Neural progenitor cell (in vitro differentiated cells): ENCODE measurements at regions not wholly inside any gene's neighbourhood (a gene's known extent, or its start where the extent isn't known, plus 50 kb on each side); places are given as distances from the start of the nearest gene placed in this dataset.

Experiments
- CTCF ChIP-seq: fragments of 200-600 bp; sonication (generic); IDR thresholded peaks from 2 replicates; pipeline ENCODE4 v1.5.1; 2017; ENCODE audit warnings: antibody characterized with exemption, mild to moderate bottlenecking
- EZH2 ChIP-seq: fragments of 200-600 bp; sonication (generic); IDR thresholded peaks from 2 replicates; pipeline ENCODE4 v1.6.1; 2017; ENCODE audit warnings: antibody characterized with exemption, mild to moderate bottlenecking, moderate library complexity

DNA sequence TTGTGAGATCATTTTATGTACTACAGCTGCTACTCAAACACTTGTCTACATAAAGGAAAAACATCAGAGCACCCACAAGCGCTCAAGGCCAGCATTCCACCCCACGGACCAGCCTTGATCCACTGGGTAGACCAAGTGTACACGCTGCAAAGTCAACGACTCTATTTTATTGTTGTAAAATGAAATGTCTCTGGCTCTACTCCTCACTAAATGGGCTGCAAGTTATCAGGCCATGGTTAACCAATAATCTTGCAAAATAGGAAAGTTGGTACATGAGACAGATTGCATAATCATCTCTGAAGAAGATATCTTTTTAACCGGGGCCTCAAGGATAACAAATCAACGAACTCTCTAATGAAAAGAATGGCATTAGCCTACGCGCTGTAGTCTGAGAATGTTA, 69.9 kb upstream of the FOXN3 start:
- TF ChIP-seq CTCF: no peak
- TF ChIP-seq EZH2: no peak
